MCF 10A (cell line): ENCODE measurements at regions not wholly inside any gene's neighbourhood (a gene's known extent, or its start where the extent isn't known, plus 50 kb on each side); places are given as distances from the start of the nearest gene placed in this dataset.

Source experiments
- BruUV-seq: library from RNA; stranded (reverse); fragments of 400-500 nt; replicated peaks from 2 replicates; lab custom pipeline; 2021; lab: Mats Ljungman, UMichigan
- CTCF ChIA-PET: fragments of 300-600 bp; sonication (Branson Sonifier 250); formaldehyde crosslinking; extraction: SDS; loops from one replicate; lab custom pipeline; 2021; ENCODE audit warnings: antibody characterized with exemption, inconsistent platforms; lab: Yijun Ruan, JAX
- POLR2A ChIA-PET: fragments of 300-600, 350-650 bp; sonication (Branson Sonifier 250); formaldehyde crosslinking; extraction: SDS; loops from one replicate; lab custom pipeline; 2020; ENCODE audit warnings: antibody characterized with exemption, inconsistent platforms; lab: Yijun Ruan, JAX
- DNase-seq: peaks from one replicate; pipeline ENCODE4 v3.0.0-alpha.2; 2018; ENCODE audit not compliant: unreplicated experiment
- H3K27ac Mint-ChIP-seq: one replicate; pipeline ENCODE4 v1.8.0; 2022; ENCODE audit warnings: mild to moderate bottlenecking, low read depth, mixed read lengths; ENCODE audit not compliant: unreplicated experiment
- H3K27me3 Mint-ChIP-seq: one replicate; pipeline ENCODE4 v1.8.0; 2022; ENCODE audit warnings: mixed read lengths; ENCODE audit not compliant: insufficient read depth, unreplicated experiment
- H3K36me3 Mint-ChIP-seq: one replicate; pipeline ENCODE4 v1.8.0; 2022; ENCODE audit warnings: mild to moderate bottlenecking, moderate library complexity, mixed read lengths; ENCODE audit not compliant: insufficient read depth, unreplicated experiment
- H3K4me1 Mint-ChIP-seq: one replicate; pipeline ENCODE4 v1.8.0; 2022; ENCODE audit warnings: mixed read lengths; ENCODE audit not compliant: insufficient read depth, unreplicated experiment
- H3K4me3 Mint-ChIP-seq: one replicate; pipeline ENCODE4 v1.8.0; 2022; ENCODE audit warnings: mild to moderate bottlenecking, moderate library complexity, mixed read lengths; ENCODE audit not compliant: unreplicated experiment
- H3K9me3 Mint-ChIP-seq: one replicate; pipeline ENCODE4 v1.8.0; 2022; ENCODE audit warnings: mixed read lengths; ENCODE audit not compliant: unreplicated experiment
- CTCF ChIP-seq: fragments of 200-600 bp; IDR thresholded peaks from one replicate; pipeline ENCODE4 v1.8.0; 2022; ENCODE audit warnings: antibody characterized with exemption, mild to moderate bottlenecking; ENCODE audit not compliant: unreplicated experiment
- intact Hi-C: fragments of 100-400 bp; cut with micrococcal nuclease; formaldehyde crosslinking; loops from 2 replicates; pipeline ENCODE4 v1.14.1; 2022

GRCh38 chr7:25424855-25425254 is 196.6 kb upstream of the NPVF start:
- BruUV-seq, result no TSS peak
- intact Hi-C loops, result no loop called here
- no peak for TF ChIP-seq CTCF
- CTCF ChIA-PET, result interaction anchor here (0.7 to 1.3 kb wide), 2 partner anchors 32 to 33 kb away, joined by 3 read pairs; no protein-coding TSS in a partner anchor
- Mint-ChIP-seq H3K27me3 (peaks cover 79% of the 10 kb centered on the region), H3K36me3 (no peaks in the 10 kb centered on the region), H3K4me3 (no peak overlapping the region), H3K27ac (no peak overlapping the region), H3K9me3 (no peaks in the 10 kb centered on the region), H3K4me1 (no peaks in the 10 kb centered on the region)
- POLR2A ChIA-PET, result no interaction called here
- no peak for DNase-seq

GRCh38 chr7:25427721-25428120 is 199.4 kb upstream of the NPVF start:
- H3K36me3 Mint-ChIP-seq, result no peaks in the 10 kb centered on the region
- H3K4me1 Mint-ChIP-seq, result no peaks in the 10 kb centered on the region
- ChIA-PET CTCF (interaction anchor here (0.9 kb wide), 1 partner anchor 168 kb away, joined by 4 read pairs; no protein-coding TSS in a partner anchor), POLR2A (no interaction called here)
- no peak overlapping the region for H3K4me3 Mint-ChIP-seq
- no peak overlapping the region for H3K27ac Mint-ChIP-seq
- no peaks in the 10 kb centered on the region for H3K9me3 Mint-ChIP-seq
- peaks cover 91% of the 10 kb centered on the region for H3K27me3 Mint-ChIP-seq
- no peak for TF ChIP-seq CTCF
- intact Hi-C loops, result no loop called here
- no peak for DNase-seq
- BruUV-seq, result no TSS peak

GRCh38 chr7:25429731-25430130 is 201.4 kb upstream of the NPVF start:
- POLR2A ChIA-PET, result no interaction called here
- CTCF ChIA-PET, result interaction anchor here (1.2 kb wide), 1 partner anchor 422 kb away, joined by 3 read pairs; no protein-coding TSS in a partner anchor
- H3K4me1 Mint-ChIP-seq, result no peaks in the 10 kb centered on the region
- no peaks in the 10 kb centered on the region for H3K9me3 Mint-ChIP-seq
- BruUV-seq, result no TSS peak
- intact Hi-C loops, result no loop called here
- H3K27me3 Mint-ChIP-seq, result peaks cover 87% of the 10 kb centered on the region
- no peak for TF ChIP-seq CTCF
- H3K27ac Mint-ChIP-seq, result no peak overlapping the region
- DNase-seq, result no peak
- H3K36me3 Mint-ChIP-seq, result no peaks in the 10 kb centered on the region
- H3K4me3 Mint-ChIP-seq, result no peak overlapping the region

GRCh38 chr7:25430200-25430931 is 202.1 kb upstream of the NPVF start:
- no peak for DNase-seq
- Mint-ChIP-seq H3K36me3 (no peaks in the 10 kb centered on the region), H3K4me1 (no peaks in the 10 kb centered on the region), H3K9me3 (no peaks in the 10 kb centered on the region), H3K27me3 (peaks cover 86% of the 10 kb centered on the region), H3K27ac (no peak overlapping the region), H3K4me3 (no peak overlapping the region)
- TF ChIP-seq CTCF, result no peak
- ChIA-PET POLR2A (no interaction called here), CTCF (interaction anchor here (1.2 kb wide), 1 partner anchor 421 kb away, joined by 3 read pairs; no protein-coding TSS in a partner anchor)
- intact Hi-C loops, result no loop called here
- BruUV-seq, result no TSS peak
